HG02763 (cell line): ENCODE measurements at regions not wholly inside any gene's neighbourhood (a gene's known extent, or its start where the extent isn't known, plus 50 kb on each side); places are given as distances from the start of the nearest gene placed in this dataset.

Source experiments
- ATAC-seq: cut with Tn5 transposase; IDR thresholded peaks from one replicate; pipeline ENCODE4 v1.9.1; 2021; ENCODE audit warnings: mild to moderate bottlenecking, moderate library complexity; ENCODE audit not compliant: unreplicated experiment

GRCh38 chrX:20350596-20350995 lies 83.9 kb upstream of the RPS6KA3 start:
- ATAC-seq, result no peak

GRCh38 chrX:20348139-20348538 lies 81.4 kb upstream of the RPS6KA3 start:
- no peak for ATAC-seq

GRCh38 chrX:20347481-20347880 lies 80.8 kb upstream of the RPS6KA3 start:
- ATAC-seq, result no peak

- no peak for ATAC-seq
These were observed 67.0 kb upstream of the RPS6KA3 start for GRCh38 chrX:20333672-20334071.

- no peak for ATAC-seq
These were observed 63.8 kb upstream of the RPS6KA3 start for GRCh38 chrX:20330545-20330944.

GRCh38 chrX:20329435-20329834 lies 62.7 kb upstream of the RPS6KA3 start:
- no peak for ATAC-seq

GRCh38 chrX:20325786-20326388 lies 59.2 kb upstream of the RPS6KA3 start:
- ATAC-seq, result no peak

GRCh38 chrX:20322887-20323286 lies 56.2 kb upstream of the RPS6KA3 start:
- ATAC-seq, result no peak

GRCh38 chrX:20320461-20321159 lies 53.9 kb upstream of the RPS6KA3 start:
- peak; percentile 91 for ATAC-seq

GRCh38 chrX:20319054-20319453 lies 52.3 kb upstream of the RPS6KA3 start:
- no peak for ATAC-seq

- ATAC-seq, result no peak
These were observed 51.2 kb upstream of the RPS6KA3 start for GRCh38 chrX:20317873-20318272.
